ENCODE measurements at regions not wholly inside any gene's neighbourhood (a gene's known extent, or its start where the extent isn't known, plus 50 kb on each side); places are given as distances from the start of the nearest gene placed in this dataset.
"Not testable (repeated sequence)": the region's sequence is repeated elsewhere in the genome, so short reads cannot be mapped to it uniquely, and the experiment has no call there.

DNA sequence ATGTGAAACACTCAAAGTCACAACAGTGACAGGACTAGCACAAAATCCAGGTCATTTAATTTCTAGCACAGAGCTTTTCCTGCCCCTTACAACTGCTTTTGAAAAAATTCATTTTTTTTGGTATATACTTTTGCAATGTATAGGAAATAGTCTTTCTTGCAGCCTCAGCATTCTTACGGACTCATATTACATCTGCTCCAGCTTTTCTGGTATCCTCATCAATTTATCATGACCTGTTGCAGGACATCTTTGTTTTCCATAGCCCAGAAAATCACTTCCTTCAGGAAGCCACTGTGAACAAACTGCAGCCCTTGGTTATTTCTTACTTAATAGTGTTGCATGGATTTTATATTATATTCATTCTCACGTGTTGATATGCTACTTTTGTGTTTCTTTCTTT lies 347.9 kb upstream of the MTPN start:
- no peak for DNase-seq (ENCODE audit: low spot score)

DNA sequence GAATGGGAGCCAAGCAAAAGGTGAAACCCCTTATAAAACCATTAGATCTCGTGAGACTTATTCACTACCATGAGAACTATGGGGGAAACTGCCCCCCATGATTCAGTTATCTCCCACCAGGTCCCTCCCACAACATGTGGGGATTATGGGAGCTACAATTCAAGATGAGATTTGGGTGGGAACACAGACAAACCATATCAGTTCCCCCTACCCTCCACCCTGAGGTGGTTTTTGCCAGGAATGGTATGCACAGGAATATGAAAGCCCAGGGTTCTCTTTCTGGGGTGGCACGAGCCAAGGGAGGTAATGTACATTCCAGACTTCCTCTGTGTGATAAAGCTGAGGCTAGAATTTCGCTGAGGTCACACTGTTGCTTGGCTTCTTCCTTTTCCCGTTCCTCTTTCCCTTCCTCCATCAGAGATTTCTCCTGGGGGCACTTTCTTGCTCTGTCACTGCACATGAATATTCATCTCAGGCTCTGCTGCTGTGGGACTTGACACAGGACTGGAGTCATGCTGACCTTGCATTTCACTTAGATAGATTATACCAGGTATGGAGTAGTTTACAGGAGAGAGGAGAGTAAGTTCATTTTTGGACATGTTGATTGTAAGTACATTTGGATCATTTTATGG lies 347.0 kb upstream of the MTPN start:
- DNase-seq (ENCODE audit: low spot score) = no peak

DNA sequence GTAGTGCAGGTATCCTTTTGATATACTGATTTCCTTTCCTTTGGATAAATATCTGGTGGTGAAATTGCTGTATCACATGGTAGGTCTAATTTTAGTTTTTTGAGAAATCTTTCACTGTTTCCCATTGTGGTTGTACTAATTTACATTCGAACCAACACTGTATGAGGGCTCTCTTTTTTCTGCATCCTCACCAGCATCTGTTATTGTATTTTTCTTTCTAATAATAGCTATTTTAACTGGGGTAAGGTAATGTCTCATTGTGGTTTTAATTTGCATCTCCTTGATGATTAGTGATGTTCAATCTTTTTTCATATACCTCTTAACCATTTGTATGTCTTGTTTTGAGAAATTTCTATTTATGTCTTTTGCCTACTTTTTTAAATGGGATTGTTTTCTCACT lies 335.4 kb upstream of the MTPN start:
- DNase-seq (ENCODE audit: low spot score) = no peak

DNA sequence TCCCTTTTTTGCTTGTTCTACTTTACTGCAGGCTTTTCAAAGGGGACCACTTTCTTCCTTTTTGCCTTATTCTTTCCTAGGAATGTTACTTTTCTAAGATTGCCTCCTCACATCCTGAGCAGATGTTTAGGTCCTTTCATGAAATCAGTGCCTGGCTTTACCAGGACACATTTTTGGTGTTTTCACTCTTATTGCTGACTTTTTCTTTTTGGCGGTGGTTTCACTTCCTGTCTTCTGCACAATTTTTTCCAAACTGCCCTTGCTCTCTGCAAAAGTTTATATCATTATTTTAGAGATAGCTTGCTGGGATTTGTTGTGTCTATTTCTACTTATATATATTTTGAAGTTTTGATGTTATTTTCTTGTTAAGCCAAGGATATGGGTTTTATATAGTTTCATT lies 332.2 kb upstream of the MTPN start:
- DNase-seq (ENCODE audit: low spot score) = no peak

DNA sequence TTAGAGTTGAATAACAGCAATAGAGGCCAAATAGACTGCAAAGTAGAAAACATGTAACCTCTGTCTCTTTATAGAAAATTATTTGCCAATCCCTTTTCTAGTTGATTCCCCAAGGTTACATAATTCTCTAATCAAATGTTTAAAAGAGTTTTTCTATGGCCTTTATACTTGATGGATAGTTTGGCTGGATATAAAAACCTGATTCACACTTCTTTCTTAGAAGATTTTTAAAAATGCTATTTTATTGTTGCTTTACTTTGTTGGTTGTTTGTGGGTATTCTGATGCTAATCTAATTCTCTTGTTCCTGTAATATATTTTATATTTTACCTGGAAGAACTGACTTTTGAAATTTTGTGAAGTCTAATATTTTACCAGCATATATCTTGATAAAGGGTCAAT lies 331.1 kb upstream of the MTPN start:
- DNase-seq (ENCODE audit: low spot score) = no peak

DNA sequence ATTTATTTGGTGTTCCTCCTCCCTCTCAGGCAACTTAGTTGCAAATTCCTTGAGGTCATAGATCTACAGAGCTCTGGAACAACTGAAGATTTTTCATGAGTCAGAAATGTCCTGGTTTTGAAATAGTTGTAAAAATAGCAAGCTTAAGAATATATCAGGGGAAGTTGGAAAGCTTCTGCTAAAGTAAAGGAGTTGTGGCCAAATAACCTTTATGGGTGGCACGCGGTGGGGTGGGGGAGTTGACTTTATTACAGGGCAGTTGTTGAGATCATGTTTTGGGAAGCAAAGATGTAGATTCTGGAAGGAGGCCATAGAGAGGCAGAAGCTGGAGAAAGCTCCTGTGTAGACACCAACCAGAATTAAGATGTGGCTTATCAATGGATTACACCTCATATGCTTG lies 326.0 kb upstream of the MTPN start:
- no peak for DNase-seq (ENCODE audit: low spot score)

DNA sequence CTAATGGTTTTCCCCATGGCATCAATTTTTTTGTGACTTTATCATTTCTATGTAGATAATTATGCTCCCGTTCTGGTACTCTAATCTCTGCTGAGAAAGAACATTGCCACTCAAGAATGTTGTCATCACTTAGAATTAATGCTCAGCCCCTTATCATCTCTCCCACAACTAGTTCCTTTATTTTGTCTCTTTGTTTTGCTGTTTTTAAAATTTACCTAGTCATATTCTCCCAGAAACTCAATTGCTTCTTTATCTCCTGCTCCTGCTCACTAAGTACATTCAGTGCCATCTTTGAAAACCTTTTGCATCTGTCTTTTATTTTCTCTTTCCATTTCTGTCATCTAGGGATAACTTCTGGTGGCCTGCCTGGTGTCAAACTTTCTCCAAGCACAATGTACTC lies 324.9 kb upstream of the MTPN start:
- no peak for DNase-seq (ENCODE audit: low spot score)

DNA sequence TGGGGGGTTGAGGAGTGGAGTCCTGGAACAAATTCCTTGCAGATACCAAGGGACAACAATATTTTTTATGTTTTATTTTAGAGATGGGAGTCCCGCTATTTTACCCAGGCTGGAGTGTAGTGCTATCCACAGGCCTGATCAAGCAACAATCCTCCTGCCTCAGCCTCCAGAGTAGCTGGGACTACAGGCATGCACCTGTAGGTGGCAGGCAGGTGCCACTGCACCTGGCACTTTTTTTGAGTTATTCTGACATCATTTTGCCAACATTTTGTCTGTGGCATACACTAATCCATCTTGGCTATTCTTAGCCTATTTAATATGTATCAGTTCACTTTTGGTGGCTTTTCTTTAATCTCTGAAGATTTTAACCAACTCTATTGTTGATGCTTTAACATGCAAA lies 317.8 kb upstream of the MTPN start:
- no peak for DNase-seq (ENCODE audit: low spot score)

DNA sequence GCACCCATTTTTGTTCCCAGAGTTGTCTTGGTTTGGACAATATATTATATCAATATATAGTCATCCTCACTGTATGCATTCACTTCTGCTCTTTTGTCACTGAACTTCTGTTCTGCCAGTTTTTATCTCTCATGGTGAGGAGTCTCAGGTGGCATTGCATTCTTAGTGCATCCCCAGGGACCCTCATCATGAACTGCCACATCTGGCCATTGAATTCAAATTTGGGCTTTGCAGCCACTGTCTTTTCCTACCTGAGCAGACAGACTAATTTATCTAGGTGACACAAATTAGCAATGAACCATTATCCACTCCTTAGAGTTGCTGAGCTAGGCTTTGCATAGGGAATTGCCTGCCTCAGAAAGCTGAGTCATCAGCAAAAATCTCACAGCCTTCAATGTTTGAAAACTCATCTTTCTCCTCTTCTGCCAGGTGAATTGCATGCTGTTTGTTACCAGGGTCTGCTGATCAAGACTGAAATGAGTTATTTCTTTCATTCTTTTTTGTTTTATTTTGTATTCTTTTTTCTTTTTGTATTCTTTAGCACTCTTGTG lies 316.8 kb upstream of the MTPN start:
- no peak for DNase-seq (ENCODE audit: low spot score)

DNA sequence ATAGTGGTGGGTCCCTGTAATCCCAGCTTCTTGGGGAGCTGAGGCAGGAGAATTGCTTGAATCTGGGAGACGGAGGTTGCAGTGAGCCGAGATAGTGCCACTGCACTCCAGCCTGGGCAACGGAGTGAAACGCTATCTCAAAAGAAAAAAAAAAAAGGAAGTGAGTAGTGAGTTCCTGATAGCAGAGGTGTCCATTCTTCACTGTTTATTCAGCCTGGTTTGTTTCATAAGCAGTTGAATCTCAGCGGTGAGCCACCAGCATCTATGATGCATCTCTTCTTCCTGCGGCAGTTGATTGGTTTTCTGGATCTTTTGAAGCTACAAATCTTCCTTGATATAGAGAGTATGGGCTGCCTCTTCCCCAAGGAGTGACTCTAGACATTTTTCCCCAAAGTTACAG lies 316.1 kb upstream of the MTPN start:
- no peak for DNase-seq (ENCODE audit: low spot score)

DNA sequence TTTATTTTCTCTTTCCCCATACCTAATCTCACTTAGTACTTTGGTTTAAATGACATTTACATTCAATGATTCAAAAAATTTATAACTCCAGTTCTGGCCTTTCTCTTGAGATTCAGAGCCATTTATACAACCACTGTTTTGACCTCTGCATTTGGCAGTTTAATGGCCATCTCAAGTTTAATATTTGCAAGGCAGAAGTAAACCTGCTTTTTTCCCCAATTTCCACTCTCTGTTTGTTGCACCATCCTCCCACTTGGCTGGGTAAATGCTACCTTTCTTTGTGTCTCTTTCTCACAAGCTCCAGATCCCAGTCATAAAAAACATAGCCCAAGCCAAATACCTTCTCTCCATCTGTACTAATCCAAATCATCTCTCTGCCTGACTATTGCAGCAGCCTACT lies 315.2 kb upstream of the MTPN start:
- DNase-seq (ENCODE audit: low spot score) = no peak

DNA sequence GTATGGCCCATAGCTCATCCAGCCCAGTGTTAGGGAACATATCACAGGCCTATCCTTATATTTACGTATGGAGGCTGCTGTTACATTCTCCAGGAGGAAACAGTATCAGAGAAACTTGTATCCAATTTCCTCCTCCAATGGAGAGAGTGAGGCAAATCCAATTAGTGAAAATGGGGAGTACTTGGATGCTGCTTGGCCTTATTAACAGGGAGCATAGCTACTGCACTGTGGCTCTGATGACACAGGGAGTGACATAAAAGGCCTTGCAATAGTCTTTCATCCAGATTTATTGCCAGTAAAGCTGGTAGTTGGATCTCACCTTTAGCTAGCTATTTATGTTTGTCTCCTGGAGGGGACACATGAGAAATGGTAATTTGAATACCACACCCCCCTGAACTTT lies 313.2 kb upstream of the MTPN start:
- no peak for DNase-seq (ENCODE audit: low spot score)

DNA sequence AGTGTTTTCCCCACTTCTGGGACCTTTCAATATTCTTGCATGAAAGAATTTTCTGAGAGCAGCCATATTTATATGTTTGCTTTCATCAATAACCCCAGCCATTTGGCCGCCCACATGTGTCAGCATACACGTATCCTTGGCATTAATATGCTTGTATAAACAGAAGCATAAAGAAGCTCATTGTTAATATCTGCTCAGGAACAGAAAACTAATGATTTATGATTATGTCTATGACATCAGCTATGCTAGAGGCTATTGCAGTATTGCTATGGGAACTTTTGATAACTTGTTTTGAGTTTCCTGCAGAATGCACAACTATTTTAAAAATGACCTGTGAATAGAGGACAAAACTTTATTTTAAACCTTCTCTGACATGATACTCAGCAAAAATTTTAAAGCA lies 300.9 kb upstream of the MTPN start:
- DNase-seq (ENCODE audit: low spot score) = no peak

DNA sequence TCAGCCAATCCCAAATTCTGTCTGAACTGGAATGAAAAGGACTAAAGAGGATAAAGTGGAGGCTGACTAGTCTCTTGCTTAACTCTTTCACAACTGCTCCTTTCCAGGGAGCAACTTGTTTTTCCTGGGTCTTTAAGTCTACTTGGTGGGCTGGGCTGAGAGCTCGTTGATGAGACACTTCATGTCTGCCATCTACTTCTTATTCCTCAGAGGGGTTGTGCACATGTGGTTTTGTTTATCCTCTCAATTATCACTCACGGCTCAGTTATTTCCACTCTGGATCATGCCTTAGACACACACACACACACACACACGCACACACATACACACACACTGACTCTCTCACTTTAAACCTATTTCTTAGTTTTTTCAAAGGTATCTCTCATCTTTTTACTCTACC lies 298.6 kb upstream of the MTPN start:
- no peak for DNase-seq (ENCODE audit: low spot score)

DNA sequence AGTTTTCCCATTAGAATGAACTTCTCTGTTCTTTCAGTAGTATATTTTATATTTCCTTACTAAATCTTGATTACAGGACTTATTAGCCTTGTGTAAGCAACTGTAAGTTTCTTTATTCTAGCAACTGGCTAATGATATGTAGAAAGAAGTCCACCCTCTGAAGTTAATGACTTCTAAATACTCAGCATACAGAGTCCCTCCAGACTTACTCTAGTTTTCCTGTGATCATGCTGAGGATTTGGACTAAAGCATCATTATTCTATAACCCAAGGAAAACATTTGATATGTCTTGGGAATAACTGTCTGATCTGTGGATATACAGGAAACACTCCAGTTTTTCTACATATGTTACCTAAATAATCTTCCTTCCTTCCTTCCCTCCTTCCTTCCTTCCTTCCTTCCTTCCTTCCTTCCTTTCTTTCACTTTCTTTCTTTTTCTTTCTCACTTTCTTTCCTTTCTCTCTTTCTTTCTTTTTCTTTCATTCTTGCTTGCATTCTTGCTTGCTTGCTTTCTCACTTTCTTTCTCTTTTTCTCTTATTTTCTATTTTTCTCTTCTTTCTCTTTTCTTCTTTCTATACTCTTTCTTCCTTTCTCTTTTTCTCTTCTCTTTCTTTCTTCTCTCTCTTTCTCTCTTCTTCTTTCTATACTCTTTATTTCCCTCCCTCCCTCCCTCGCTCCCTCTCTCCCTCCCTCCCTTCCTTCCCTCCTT lies 297.6 kb upstream of the MTPN start:
- DNase-seq (ENCODE audit: low spot score) = no peak

DNA sequence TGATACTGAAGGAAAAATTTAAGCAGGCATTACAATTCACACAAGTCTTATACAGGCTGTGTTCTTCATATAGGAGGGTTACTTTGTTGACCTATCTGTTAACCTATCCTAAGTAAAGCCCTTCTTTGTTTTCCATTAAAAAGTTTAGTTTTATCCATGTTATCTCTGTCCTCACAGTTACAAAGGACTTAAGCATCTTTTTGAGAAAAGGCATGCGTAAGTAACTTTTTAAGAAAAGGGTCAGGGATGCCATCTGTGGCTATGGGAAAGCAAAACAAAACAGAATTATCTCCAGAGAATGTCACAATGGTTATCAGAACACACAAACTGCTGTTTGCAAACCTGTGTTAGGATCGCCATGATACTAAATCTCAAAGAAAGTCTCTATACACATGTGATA lies 295.8 kb upstream of the MTPN start:
- DNase-seq (ENCODE audit: low spot score) = no peak

DNA sequence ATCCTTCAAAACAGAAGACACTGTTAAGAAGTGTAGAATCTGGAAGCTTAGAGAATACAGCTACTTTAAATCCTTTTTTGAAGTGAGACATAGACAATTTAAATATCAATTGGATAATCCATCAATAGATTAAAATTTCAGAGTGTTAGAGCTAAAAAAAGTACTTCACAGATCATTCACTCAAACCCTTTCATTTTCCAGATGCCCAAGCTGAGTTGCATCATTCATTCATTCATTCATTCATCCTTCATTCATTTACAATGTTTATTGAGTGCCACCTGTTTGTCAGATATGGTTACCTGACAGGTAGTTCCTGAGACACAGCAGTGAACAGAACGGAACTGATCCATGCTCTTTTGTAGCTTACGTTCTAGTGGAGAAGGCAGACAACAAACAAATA lies 290.7 kb upstream of the MTPN start:
- no peak for DNase-seq (ENCODE audit: low spot score)

DNA sequence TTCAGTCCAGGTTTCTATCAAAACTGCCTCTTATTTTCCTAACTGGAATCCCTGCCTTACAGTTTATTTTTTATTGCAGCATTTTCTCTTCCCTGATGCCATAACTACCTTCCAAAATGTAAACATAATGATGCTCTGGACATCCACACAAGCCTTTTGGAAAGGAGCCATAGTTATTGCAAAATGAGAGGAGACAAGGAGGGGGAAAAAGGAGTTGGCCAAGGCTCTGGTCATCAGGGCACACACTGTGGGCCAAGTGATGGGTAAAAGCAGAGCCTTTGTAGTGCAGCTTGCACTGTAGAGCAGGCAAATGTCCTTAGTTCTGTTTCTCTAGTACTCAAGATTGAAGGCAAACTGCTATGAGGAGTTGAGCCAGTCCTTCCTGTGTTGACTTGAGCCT lies 289.3 kb upstream of the MTPN start:
- DNase-seq (ENCODE audit: low spot score) = no peak

DNA sequence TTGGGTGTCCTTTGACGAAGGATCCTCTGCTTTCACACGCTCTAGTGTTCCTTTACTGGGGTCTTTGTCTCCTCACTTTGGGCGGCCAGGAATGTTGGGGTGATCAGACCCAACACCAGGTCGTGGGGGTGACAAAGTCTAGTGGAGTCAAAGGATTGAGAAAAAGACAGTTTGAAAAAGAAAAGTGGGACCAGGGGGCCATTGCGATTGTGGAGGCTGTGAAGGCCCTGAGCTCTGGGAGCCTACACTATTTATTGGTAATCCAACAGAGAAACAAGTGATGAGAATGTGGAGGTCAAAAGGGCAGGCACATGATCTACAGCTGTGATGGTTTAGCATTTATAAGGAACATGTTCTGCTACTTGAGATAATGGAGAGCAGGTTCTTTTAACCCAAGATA lies 287.1 kb upstream of the MTPN start:
- DNase-seq (ENCODE audit: low spot score) = not testable (repeated sequence)

DNA sequence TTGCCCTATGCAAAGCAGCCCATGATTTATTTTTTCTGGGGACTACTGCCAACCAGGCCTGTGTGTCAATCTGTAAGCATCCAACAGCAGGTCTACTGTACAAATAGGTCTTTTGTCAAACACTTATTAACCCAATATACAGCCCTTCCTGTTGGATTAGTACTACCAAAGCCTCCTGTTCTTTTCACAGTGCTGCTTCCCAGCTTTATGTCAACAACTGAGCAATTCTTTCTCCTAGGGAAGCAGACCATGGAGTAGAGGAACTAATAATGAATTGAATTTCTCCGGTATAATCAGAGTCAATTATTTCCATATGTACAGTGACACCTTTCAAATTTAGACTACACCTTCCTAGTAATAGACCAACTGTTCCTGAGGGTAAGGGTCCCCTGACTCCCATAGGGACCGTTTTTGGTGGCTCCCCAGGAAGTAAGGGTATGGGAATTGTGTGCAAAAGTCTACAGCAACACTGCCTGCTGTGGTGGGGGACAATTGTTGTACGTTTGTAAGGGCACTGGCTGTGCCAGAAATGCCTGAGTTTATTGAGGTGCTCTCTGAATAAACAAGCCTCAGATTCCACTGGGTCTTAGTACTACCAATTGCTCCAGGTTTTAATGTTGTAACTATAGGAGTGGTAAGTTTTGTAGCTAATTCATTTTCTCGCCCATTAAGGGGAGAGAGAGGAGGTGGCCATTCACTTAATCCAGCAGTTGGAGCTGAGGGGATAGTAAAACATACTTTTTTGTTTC lies 286.1 kb upstream of the MTPN start:
- DNase-seq (ENCODE audit: low spot score) = not testable (repeated sequence)

DNA sequence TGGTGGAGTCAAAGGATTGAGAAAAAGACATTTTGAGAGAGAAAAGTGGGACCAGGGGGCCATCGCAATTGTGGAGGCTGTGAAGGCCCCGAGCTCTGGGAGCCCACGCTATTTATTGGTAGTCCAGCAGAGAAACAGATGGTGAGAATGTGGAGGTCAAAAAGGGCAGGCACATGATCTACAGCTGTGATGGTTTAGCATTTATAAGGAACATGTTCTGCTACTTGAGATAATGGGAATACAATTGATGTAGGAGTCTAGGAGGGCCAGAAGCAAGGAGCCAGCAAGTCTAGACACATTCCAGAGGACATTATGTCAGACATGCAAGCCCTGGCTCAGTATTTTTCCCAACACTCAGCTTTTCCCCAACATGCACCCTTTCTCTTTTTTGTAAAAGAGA lies 283.4 kb upstream of the MTPN start:
- DNase-seq (ENCODE audit: low spot score) = not testable (repeated sequence)

DNA sequence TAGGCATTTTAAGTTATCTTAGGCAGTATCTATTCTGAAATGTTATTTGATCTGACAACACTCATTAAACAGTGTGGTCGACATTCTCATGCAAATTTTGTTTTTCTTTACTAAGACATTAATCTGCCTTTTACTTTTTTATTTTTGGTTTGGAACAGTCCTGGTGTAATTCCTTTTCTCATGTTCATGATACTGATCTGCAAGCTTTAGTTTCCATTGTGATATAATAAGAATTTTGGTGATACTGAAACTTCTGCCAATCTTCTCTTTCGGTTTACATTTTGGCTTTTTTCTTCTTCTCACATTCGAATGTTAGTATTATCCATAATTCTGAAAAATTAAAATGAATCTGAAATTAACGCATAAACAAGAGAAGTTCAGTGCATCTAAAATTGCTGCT lies 281.9 kb upstream of the MTPN start:
- no peak for DNase-seq (ENCODE audit: low spot score)

DNA sequence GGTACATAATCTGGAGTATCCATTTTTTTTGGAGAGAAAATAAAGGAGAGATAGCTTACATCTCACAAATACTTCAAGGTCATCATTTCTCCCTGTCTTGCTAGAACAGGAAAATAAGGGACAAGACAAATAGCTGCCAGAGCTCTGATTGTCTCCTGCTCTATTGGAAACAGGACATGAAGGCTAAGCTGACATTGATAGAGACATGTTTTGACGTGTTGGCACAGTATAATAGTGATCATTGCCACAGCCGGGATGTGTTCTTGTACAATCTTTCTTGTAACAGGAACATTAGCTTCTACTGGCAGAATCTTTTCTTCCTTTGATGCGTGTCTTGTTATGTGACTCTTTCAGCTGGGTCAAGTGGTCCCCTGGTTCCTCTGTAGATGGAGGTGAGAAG lies 279.3 kb upstream of the MTPN start:
- no peak for DNase-seq (ENCODE audit: low spot score)

Measured in AG08396 (cell line).